Sigmoid colon (tissue), 6 donors: ENCODE measurements at regions not wholly inside any gene's neighbourhood (a gene's known extent, or its start where the extent isn't known, plus 50 kb on each side); places are given as distances from the start of the nearest gene placed in this dataset.

ENCODE experiments used
- DNase-seq: peaks from one replicate; pipeline ENCODE4 v3.0.0-alpha.2; 2019
- H3K27ac ChIP-seq, 4 donors: fragments of 200-600 bp; sonication (generic); one replicate each; pipeline ENCODE4 v1.5.1; 2016 to 2019; ENCODE audit warnings: mild to moderate bottlenecking in 1 of 4
- H3K27me3 ChIP-seq, 3 donors: fragments of 200-600 bp; sonication (generic); one replicate each; pipeline ENCODE4 v1.5.1; 2019; ENCODE audit warnings: mild to moderate bottlenecking in 1 of 3
- H3K36me3 ChIP-seq, 4 donors: fragments of 200-600 bp; sonication (generic); one replicate each; pipeline ENCODE4 v1.5.1; 2016 to 2019
- H3K4me1 ChIP-seq, 4 donors: fragments of 200-600 bp; sonication (generic); one replicate each; pipeline ENCODE4 v1.5.1; 2017 to 2019
- H3K4me3 ChIP-seq, 4 donors: fragments of 200-600 bp; sonication (generic); one replicate each; pipeline ENCODE4 v1.5.1; 2017 to 2019; ENCODE audit warnings: mild to moderate bottlenecking in 2 of 4, moderate library complexity in 1 of 4
- H3K9me3 ChIP-seq, 4 donors: fragments of 200-600 bp in 3 of 4; sonication (generic) in 3 of 4; one replicate each; pipeline versions ENCODE4 v1.5.1 to v1.6.1; 2013 to 2019
- EP300 ChIP-seq, 4 donors: sonication (generic); formaldehyde crosslinking; IDR thresholded peaks; one replicate each; pipeline ENCODE4 v1.6.1; 2017; ENCODE audit warnings: antibody characterized with exemption in 4 of 4
- POLR2A ChIP-seq, 2 donors: fragments of 450-650 bp; IDR thresholded peaks; one replicate each; pipeline ENCODE4 v1.6.1; 2016; ENCODE audit warnings: antibody characterized with exemption in 2 of 2, mild to moderate bottlenecking in 2 of 2, moderate library complexity in 2 of 2
- POLR2AphosphoS5 ChIP-seq, 4 donors: sonication (generic); formaldehyde crosslinking; IDR thresholded peaks; one replicate each; pipeline ENCODE4 v1.6.1; 2017; ENCODE audit warnings: antibody characterized with exemption in 4 of 4
- WGBS, 2 donors: extraction: QIAGEN DNeasy Blood & Tissue Kit; methylation state at CpG; one replicate each; pipeline ENCODE4 v1.1.7; 2013; 5-methylcytosine and 5-hydroxymethylcytosine counted together
- intact Hi-C: fragments of 100-400 bp; cut with DNase I; formaldehyde crosslinking; loops from one replicate; pipeline ENCODE4 v1.15.1; 2023
- TF ChIP-seq, protein P1 (sequence below), 4 experiments: fragments of 450-650 bp in 3 of 4; fragments of 200-600 bp in 1 of 4; IDR thresholded peaks; one replicate each; pipeline ENCODE4 v1.5.1; 2016 to 2019; ENCODE audit warnings: antibody characterized with exemption in 4 of 4, mild to moderate bottlenecking in 3 of 4, moderate library complexity in 2 of 4
- donor health status: healthy with polysubstance abuse.
- donor health status: healthy.

DNA sequence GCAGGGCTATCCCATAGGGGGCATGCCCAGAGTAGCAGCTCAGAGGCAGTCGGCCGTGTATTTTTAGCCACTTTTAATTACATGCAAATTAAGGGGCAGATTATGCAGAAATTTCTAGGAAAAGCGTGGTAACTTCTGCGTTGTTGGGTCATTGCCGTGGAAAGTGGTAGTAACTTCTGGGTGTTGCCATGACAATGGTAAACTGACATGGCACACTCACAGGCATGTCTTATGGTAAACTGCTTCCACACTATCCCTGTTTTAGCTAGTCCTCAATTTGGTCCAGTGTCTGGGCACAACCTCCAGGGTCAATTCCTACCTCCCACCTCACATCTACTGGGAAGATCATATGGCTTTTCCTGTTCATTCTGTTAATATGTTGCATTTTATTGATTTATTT lies 428.9 kb upstream of the FANCL start:
- intact Hi-C loops = no loop called here
- TF ChIP-seq EP300 (IDR thresholded peaks at IDR 0.05) (no peak), POLR2A (IDR thresholded peaks at IDR 0.05) (no peak), POLR2AphosphoS5 (IDR thresholded peaks at IDR 0.05) (no peak)
- TF ChIP-seq, protein P1, sequence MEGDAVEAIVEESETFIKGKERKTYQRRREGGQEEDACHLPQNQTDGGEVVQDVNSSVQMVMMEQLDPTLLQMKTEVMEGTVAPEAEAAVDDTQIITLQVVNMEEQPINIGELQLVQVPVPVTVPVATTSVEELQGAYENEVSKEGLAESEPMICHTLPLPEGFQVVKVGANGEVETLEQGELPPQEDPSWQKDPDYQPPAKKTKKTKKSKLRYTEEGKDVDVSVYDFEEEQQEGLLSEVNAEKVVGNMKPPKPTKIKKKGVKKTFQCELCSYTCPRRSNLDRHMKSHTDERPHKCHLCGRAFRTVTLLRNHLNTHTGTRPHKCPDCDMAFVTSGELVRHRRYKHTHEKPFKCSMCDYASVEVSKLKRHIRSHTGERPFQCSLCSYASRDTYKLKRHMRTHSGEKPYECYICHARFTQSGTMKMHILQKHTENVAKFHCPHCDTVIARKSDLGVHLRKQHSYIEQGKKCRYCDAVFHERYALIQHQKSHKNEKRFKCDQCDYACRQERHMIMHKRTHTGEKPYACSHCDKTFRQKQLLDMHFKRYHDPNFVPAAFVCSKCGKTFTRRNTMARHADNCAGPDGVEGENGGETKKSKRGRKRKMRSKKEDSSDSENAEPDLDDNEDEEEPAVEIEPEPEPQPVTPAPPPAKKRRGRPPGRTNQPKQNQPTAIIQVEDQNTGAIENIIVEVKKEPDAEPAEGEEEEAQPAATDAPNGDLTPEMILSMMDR (IDR thresholded peaks at IDR 0.05) = no peak
- DNase-seq = no peak
- WGBS, 2 donors = 91 to 92% methylated on average over 5 of the region's 5 CpGs
- Histone ChIP-seq H3K36me3 (no peaks in the 10 kb centered on the region), H3K27ac (no peak overlapping the region), H3K9me3 (peaks cover 0 to 5% (median 0%) of the 10 kb centered on the region in 4 donors), H3K4me3 (no peak overlapping the region), H3K27me3 (no peaks in the 10 kb centered on the region), H3K4me1 (no peaks in the 10 kb centered on the region)

DNA sequence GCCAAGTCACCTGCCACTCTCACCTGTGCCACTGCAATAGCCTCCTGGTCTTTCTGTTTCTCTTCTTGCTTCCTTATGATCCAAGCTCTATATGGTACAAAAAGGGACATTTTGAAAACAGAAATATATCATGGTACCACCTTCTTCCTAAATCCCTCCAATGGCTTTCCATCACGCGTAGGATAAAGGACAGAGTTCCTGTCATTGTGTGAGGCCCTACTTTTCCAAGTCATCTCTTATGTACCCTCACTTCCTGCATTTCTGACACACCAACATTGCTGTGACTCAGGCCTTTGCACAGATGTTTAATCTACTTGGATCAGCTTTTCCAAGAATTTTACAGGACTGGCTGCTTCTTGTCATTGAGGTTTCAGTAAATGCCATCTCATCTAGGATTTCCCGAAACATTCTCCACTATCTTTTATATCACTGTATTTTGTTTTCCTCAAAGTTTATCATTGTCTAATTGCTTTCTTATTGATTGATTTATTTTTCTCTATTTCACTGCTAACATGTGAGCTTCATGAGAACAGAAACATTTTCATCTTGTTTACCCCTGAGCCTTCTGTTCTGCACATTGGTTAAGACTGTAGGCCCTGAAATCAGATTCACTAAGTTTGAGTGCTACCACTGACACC lies 426.1 kb upstream of the FANCL start:
- intact Hi-C loops = no loop called here
- DNase-seq = no peak
- Histone ChIP-seq H3K4me1 (no peaks in the 10 kb centered on the region), H3K27ac (no peak overlapping the region), H3K27me3 (no peaks in the 10 kb centered on the region), H3K9me3 (peaks cover 0 to 5% (median 0%) of the 10 kb centered on the region in 4 donors), H3K36me3 (no peaks in the 10 kb centered on the region), H3K4me3 (no peak overlapping the region)
- 74 to 88% methylated on average over 3 of the region's 3 CpGs for WGBS, 2 donors
- TF ChIP-seq POLR2AphosphoS5 (IDR thresholded peaks at IDR 0.05) = no peak
- TF ChIP-seq, protein P1 (IDR thresholded peaks at IDR 0.05) = no peak
- no peak for TF ChIP-seq POLR2A (IDR thresholded peaks at IDR 0.05)
- TF ChIP-seq EP300 (IDR thresholded peaks at IDR 0.05) = no peak

DNA sequence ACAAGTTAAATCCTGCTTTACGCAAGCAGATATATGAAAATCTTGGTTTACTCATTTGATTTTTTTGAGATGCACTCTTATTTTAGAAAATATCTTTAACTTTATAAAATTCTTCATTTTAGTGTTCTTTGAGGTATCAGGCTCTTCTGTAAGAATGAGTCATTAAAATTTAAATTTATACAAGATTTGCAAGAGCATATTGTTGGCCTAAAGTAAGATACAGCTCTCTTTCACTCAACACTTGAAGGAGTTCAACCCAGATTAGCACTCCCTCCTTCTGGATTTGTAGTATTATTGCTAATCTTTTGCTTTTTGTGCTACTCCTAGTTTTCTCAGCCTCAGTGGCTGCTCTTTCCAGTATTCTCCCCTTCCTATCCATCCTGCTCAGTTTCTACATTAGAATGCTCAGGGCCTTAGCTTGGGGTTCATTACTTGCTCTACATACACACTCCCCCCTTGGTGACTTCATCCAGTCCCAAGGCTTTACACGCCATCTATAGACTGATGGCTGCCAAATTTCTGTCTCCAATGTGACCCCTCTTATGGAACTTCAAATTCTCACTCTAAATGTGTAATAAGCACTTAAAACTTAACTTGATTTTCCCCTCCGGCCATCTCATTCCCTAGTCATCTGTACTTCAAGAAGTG lies 425.3 kb upstream of the FANCL start:
- H3K36me3 ChIP-seq = no peaks in the 10 kb centered on the region
- peaks cover 0 to 5% (median 0%) of the 10 kb centered on the region in 4 donors for H3K9me3 ChIP-seq
- TF ChIP-seq EP300 (IDR thresholded peaks at IDR 0.05) = no peak
- TF ChIP-seq, protein P1 (IDR thresholded peaks at IDR 0.05) = no peak
- no peak for TF ChIP-seq POLR2AphosphoS5 (IDR thresholded peaks at IDR 0.05)
- TF ChIP-seq POLR2A (IDR thresholded peaks at IDR 0.05) = no peak
- H3K4me1 ChIP-seq = no peaks in the 10 kb centered on the region
- no peak overlapping the region for H3K4me3 ChIP-seq
- no peak overlapping the region for H3K27ac ChIP-seq
- DNase-seq = no peak
- 93 to 94% methylated on average over 3 of the region's 3 CpGs for WGBS, 2 donors
- no peaks in the 10 kb centered on the region for H3K27me3 ChIP-seq
- intact Hi-C loops = no loop called here

DNA sequence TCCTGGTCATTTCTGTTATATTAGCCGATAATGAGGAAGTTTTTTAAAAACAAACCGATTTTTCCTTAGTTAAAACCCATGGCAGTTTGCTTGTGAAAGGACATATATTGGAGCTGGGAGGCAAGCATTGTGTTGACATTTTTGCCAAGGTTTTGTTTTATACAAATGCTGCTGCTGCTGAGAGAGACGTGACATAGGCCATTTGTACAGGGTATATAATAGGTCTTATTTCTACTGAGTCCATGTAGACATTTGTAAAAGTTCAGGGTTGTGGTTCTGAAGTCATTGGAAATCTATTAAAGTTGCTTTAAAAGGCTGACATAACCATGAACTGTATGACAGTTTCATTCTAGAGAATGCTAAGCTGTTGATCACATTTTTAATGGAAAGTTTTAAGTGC lies 424.0 kb upstream of the FANCL start:
- no peak for DNase-seq
- TF ChIP-seq POLR2AphosphoS5 (IDR thresholded peaks at IDR 0.05) (no peak), POLR2A (IDR thresholded peaks at IDR 0.05) (no peak), EP300 (IDR thresholded peaks at IDR 0.05) (no peak)
- TF ChIP-seq, protein P1 (IDR thresholded peaks at IDR 0.05) = no peak
- WGBS, 2 donors = 85 to 90% methylated on average over 3 of the region's 3 CpGs

More for the DNA sequence above, 424.0 kb upstream of the FANCL start:
- no peak overlapping the region for H3K4me3 ChIP-seq
- peaks cover 0 to 5% (median 0%) of the 10 kb centered on the region in 4 donors for H3K9me3 ChIP-seq
- intact Hi-C loops = no loop called here
- no peaks in the 10 kb centered on the region for H3K36me3 ChIP-seq
- H3K27me3 ChIP-seq = no peaks in the 10 kb centered on the region
- no peak overlapping the region for H3K27ac ChIP-seq
- H3K4me1 ChIP-seq = no peaks in the 10 kb centered on the region
